ENCODE measurements at regions not wholly inside any gene's neighbourhood (a gene's known extent, or its start where the extent isn't known, plus 50 kb on each side); places are given as distances from the start of the nearest gene placed in this dataset.

DNA sequence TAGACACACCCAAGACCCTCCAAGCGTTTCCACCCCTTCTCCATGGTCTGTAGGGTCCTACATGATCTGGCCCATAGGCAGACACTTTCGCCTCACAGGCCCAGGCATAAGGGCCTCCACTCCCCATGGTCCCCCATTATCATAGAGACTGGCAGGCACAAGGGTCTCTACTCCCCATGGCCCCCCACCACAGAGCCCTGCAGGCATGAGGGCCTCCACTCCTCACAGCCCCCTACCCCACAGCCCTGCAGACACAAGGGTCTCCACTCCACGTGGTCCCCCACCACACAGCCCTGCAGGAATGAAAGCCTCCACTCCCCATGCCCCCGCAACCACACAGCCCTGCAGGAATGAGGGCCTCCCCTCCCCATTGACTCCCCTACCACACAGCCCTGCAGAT lies 159.7 kb upstream of the AGAP1 start:
- DNase-seq (ENCODE audit: low read depth in 2 of 2, low spot score in 1 of 2) = no peak

DNA sequence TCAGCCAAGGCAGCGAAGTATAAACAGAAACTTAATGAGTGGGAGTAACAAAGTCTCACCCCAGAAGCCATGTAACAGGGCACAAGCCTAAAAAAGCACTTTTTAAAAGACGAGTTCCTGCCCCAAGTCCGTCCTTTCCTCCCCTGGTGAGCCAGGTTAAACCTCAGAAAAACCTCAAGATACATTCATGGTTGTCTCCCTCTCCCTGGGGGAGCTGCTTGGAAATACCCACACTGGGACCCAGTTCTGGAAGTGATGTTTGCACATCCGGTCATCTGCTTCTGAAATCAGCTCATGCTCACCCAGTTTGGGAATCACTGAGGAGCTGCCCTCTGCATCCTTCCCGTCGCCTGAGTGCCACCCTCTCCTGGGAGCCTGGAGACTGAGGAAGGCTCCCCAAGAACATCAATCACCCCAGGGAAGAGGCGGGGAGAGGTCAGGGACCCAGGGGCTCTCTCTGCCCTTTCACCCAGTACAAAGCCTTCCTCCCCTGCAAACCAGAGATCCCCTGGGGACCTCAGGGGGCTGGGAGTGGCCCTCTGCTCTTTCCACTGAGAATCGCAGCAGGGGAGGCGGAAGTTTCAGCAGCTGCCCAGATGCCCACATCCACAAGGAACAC lies 150.6 kb upstream of the AGAP1 start:
- DNase-seq (ENCODE audit: low read depth in 2 of 2, low spot score in 1 of 2) = no peak

- DNase-seq (ENCODE audit: low read depth in 2 of 2, low spot score in 1 of 2) = no peak
Measured at GRCh38 chr2:235343869-235344268, 150.0 kb upstream of the AGAP1 start.

DNA sequence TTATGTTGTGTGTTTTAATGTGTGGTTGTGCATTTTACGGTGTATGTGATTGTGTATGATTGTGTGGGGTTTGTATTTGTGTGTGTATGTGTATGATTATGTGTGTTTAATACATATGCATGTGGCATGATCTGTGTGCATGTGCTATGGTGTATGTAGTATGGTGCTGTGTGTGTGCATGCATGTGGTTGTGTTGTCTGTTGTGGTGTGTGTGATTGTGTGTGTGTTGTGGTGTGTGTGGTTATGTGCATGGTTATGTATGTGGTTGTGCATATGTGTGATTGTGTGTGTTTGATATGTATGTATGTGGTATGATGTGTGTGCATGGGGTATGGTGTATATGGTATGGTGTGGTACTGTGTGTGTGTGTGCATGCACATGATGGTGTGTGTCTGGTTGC lies 148.1 kb upstream of the AGAP1 start:
- DNase-seq (ENCODE audit: low read depth in 2 of 2, low spot score in 1 of 2) = no peak

- DNase-seq (ENCODE audit: low read depth in 2 of 2, low spot score in 1 of 2) = no peak
Measured at GRCh38 chr2:235347691-235348090, 146.2 kb upstream of the AGAP1 start.

- no peak for DNase-seq (ENCODE audit: low read depth in 2 of 2, low spot score in 1 of 2)
Measured at GRCh38 chr2:235348329-235348728, 145.5 kb upstream of the AGAP1 start.

DNA sequence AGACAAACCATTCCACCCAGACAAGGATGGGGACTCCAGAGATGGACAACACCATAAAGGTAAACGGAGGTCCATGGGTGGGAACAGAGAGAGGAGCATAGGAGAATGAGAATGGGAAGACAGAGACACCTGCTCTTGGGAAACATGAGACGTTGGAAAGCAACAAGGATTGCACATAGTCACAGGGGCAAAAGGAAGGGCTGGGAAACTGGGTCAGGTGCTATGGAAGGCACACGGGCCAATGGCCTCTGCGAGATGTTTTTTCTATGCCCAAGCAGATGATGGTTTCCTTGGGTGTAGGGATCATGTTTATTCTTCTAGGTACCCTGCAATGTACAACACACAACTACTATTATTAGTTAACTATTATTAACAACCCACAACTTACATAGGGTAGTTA lies 143.6 kb upstream of the AGAP1 start:
- DNase-seq (ENCODE audit: low read depth in 2 of 2, low spot score in 1 of 2) = no peak

GRCh38 chr2:235352541-235352940 lies 141.3 kb upstream of the AGAP1 start:
- DNase-seq (ENCODE audit: low read depth in 2 of 2, low spot score in 1 of 2) = no peak

DNA sequence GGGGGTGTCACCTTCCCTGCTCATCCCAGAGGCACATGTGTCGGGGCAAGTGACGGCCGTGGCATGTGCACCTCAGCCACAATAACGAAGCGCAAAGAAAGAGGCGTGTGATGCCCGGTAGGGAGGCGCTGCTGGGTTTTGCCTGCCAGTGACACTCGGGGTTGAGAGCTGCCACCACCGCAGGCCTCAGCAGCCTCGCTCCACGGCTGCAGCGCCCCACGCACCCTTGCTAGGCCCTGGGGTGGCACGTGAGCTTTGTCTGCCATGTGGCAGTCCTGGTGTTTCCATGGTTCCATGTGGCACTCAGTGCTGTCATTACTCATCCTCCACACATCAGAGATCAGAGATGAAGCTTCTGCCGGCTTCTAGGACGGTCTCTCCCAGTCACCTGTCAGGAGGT lies 136.0 kb upstream of the AGAP1 start:
- DNase-seq (ENCODE audit: low read depth in 2 of 2, low spot score in 1 of 2) = no peak

DNA sequence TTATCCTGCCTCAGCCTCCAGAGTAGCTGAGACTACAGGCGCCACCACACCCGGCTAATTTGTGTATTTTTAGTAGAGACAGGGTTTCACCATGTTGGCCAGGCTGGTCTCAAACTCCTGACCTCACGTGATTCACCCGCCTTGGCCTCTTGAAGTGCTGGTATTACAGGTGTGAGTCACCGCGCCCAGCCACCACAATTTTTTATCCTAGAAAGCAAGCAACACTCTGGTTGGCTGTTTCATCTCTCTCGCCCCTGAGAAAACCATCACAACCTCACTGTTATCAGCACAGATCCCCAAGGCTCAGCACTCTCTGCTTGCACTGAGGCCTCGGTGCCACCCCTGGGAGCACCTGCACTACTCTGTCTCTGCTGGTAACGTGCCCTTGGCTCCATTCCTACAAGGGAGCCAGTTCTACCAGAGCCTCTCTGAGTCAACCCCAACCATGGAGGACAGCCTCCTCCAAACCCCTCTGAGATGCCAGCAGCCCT lies 134.8 kb upstream of the AGAP1 start:
- no peak for DNase-seq (ENCODE audit: low read depth in 2 of 2, low spot score in 1 of 2)

DNA sequence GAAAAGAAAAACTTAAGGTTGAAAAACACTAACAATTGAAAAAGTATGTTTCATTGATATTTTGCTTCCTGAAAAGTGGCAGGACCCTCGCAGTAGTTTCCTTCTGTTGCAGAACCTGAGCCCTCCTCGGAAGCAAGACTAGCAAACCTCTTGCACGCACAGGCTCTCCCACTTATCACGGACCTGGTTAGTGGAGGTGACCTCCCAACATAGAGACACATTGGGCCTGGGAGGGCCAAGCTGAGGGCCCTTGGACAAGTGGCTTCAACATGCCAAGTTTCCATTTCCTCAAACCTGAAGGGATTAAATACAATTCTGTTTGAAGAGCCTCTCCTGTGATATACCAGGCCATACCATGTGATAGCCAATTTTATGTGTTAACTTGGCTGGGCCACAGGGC lies 133.4 kb upstream of the AGAP1 start:
- no peak for DNase-seq (ENCODE audit: low read depth in 2 of 2, low spot score in 1 of 2)

DNA sequence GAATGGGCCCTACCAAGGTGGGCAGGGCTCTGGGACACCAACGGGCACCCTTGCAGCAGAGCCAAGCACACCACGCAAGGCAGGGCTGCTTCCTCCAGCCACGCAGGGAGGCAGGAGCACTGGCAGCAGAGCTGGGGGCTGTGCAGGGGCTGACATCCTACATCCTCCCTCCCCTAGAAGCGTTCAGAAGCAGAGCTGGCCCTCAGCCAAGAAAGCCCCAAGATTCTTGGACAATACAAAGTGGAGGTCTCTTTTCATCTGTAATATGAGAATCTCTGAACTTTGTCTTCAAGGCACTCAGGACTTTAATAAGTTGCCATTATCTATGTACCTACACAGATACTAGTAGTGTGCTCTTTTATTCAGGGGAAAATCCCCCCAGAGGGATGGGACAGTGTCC lies 128.1 kb upstream of the AGAP1 start:
- no peak for DNase-seq (ENCODE audit: low read depth in 2 of 2, low spot score in 1 of 2)

DNA sequence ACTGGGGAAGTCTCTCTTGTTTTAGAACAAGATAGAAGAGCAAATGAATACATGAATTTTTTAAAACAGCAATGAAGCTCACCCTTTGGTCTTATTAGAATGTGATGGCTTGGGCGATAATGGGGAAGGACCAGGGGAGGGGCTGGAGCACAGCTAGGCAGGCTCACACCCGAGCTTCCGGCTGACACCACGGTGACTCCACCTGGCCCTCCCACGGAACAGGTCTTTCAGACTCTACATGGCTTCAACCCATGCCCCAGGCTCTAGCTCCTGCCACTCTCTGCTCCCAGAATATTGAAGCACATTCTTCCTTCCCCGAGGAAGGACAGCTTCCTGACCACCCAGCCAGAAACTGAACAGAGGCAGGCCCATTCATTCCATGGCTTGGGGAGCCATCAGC lies 127.5 kb upstream of the AGAP1 start:
- DNase-seq (ENCODE audit: low read depth in 2 of 2, low spot score in 1 of 2) = no peak

DNA sequence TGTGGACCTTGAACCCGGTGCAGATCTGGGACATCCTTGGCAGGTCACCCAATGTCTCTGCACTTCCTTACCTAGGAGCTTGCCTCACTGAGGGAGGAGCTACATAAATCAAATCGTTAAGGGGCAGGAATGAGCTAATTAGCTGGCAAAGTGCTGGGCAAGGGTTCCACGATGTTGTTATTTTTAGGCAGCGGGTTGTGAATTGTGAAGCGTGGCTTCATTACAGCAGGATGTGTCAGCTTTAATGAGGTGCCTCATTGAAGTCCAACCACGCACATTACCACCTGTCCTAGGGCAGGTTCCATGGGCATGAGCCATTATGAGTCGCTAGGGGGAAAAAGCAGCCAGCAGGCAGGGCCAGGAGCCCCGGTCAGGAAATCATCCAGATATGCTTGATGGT lies 127.0 kb upstream of the AGAP1 start:
- DNase-seq (ENCODE audit: low read depth in 2 of 2, low spot score in 1 of 2) = no peak

GRCh38 chr2:235371018-235371417 lies 122.8 kb upstream of the AGAP1 start:
- no peak for DNase-seq (ENCODE audit: low read depth in 2 of 2, low spot score in 1 of 2)

- no peak for DNase-seq (ENCODE audit: low read depth in 2 of 2, low spot score in 1 of 2)
Measured at GRCh38 chr2:235373171-235373570, 120.7 kb upstream of the AGAP1 start.

- no peak for DNase-seq (ENCODE audit: low read depth in 2 of 2, low spot score in 1 of 2)
Measured at GRCh38 chr2:235377176-235377575, 116.7 kb upstream of the AGAP1 start.

DNA sequence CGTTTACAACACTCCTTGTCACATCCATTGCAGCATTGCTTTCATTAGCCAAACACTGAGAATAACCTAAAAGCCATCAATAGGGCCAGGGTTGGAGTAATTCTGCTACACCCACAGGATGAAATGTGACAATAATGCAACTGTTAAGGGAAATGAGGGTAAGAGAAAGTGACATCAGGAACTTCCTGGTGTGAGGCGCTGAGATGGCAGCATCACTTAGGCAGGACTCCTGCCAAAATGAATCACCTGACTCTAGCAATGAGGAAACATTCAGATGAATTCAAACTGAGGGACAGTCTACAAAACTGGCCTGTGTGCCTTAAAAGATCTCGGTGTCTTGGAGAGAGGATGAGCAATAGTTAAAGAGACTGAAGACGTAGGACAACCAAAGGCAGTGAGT lies 115.6 kb upstream of the AGAP1 start:
- no peak for DNase-seq (ENCODE audit: low read depth in 2 of 2, low spot score in 1 of 2)

DNA sequence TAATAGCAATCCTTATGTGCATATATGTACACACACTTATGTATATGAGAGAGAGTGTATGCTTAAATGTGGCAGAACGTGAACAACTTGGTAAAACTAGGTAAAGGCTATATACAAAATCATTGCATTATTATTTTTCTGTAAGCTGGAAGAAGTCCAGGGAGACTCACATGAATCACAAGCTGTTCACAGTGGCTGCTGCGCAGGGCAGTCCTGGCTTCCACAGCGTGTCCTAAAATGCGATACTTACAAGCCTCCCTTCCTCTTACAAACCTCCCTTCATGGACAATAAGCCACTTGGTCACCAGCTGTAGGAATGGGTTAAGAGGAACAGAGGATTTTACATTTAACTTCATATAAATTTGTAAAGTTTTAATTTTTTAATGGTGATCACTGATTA lies 114.9 kb upstream of the AGAP1 start:
- no peak for DNase-seq (ENCODE audit: low read depth in 2 of 2, low spot score in 1 of 2)

DNA sequence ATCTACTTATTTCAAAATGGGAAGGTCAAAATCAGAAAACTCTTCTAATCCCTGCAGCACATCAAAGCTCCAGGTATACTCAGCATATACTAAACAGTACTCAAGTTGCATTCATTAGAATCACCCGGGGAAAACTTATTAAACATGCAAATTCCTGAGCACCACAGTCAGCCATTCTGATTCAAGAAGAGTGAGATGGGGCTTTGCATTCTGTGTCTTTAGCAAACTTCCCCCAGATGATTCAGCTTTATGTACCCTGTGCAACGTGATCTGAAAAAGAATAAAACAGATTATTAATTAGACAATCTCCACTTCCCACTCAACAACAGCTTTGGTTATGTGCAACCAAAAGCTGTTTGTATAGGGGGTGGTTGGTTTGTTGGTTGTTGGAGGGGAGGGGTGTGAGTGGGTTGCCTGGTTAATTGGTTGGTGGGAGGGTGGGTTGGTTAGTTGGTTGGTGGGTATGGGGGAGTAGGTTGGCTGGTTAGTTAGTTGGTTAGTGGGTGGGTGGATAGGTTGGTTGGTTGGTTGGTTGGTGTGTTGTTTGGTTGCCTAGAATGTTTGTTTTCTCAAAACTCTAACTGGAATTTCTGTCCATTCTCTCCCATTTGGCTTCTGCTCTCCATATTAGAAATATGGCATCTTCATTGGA lies 112.5 kb upstream of the AGAP1 start:
- DNase-seq (ENCODE audit: low read depth in 2 of 2, low spot score in 1 of 2) = no peak

- no peak for DNase-seq (ENCODE audit: low read depth in 2 of 2, low spot score in 1 of 2)
Measured at GRCh38 chr2:235382179-235382578, 111.7 kb upstream of the AGAP1 start.

DNA sequence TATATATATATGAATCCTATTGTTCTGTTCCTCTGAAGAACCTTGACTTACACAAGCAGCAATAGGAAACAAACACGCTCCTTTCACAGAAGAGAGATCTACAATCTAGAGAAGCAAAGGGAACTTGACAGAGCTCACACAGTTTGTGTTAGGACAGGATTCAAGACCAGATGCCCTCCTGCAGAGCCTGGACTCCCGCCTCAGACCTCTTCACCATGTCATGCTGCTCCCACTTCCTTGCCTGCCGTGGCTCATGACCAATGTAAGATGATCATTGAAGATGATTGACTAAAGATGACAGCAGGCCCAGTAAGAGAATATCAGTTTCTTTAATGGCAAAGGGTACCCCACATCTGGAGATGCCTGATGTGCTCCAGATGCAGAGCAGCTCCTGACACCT lies 111.2 kb upstream of the AGAP1 start:
- DNase-seq (ENCODE audit: low read depth in 2 of 2, low spot score in 1 of 2) = no peak

- no peak for DNase-seq (ENCODE audit: low read depth in 2 of 2, low spot score in 1 of 2)
Measured at GRCh38 chr2:235383272-235383843, 110.5 kb upstream of the AGAP1 start.
